ENCODE measurements at regions not wholly inside any gene's neighbourhood (a gene's known extent, or its start where the extent isn't known, plus 50 kb on each side); places are given as distances from the start of the nearest gene placed in this dataset.

DNA sequence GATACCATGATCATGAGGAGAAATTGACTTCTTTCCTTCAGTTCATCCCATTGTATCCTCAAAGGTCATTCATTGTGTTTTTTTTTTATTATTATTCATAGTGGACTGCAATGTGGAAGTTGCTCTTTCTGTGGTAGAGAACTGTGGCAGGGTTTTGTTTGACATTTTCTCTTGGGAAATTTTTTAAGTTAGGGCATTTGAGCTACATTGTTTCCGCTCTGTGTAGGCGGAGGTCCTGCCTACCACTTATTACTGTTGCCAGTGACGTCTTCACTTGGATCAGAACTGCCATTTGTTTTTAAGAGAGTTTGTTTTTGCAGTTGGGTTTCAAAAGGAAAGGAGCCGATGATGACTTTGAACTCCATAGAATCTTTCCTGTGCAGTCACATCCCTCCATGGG, 287.4 kb upstream of the FMN2 start:
- no peak for DNase-seq

DNA sequence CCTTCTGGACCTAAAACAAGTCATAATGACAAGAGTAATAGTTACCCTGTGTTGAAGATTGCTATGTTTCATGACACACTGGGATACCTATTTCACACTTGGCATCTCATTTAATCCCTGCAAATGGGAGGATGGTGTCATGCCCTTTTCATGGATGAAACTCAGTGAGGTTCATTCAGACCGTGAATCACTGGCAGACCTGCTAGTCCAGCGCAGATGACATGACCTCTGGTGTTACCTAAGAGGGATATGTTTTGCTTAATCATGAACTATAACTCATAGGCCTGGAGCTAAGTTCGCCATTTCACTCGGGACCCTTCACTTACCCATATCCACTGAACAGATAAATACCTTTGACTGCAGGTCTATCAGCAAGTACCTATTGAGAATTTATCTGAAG, 286.6 kb upstream of the FMN2 start:
- no peak for DNase-seq

GRCh38 chr1:239805851-239806772, 285.6 kb upstream of the FMN2 start:
- DNase-seq: no peak

DNA sequence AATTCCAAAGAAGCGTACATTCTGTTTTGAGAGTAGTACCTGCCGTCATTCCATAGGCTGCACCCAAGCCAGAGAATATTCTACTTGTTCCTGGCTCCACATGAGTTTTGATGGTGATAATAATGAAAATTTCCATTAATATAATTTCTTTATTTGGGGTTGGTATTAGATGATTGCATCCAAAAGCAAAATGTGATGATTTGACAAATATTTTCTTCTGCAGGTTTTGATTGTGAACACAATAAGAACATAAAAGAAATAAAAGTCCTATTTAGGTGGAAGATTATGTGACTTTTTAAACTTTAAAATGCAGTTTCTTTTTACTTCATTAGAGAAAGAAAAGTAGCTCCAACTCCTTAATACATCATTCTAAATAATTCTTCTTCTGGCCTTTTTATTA, 284.8 kb upstream of the FMN2 start:
- DNase-seq: no peak

- no peak for DNase-seq
Measured at GRCh38 chr1:239807361-239807760, 284.3 kb upstream of the FMN2 start.

DNA sequence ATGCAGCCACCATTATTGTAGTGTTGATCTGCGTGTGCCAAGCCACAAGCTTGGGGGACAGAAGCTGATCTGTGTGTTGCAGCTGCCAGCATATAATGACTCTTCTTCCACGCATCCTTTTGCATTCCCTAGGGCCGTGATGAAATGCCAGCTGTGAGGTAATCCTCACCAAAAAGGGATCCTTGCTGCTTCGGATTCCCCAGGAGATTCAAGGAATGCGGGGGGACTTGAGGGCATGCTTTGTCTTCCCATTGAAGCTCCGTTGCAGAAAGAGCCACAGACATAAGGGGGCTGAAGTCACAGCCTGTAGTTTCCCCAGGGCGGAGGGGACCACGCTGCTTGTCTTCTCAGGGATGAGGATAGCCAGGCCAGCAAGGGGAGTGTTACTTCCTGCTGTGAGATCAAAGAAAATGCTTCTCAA, 281.6 kb upstream of the FMN2 start:
- DNase-seq: no peak

DNA sequence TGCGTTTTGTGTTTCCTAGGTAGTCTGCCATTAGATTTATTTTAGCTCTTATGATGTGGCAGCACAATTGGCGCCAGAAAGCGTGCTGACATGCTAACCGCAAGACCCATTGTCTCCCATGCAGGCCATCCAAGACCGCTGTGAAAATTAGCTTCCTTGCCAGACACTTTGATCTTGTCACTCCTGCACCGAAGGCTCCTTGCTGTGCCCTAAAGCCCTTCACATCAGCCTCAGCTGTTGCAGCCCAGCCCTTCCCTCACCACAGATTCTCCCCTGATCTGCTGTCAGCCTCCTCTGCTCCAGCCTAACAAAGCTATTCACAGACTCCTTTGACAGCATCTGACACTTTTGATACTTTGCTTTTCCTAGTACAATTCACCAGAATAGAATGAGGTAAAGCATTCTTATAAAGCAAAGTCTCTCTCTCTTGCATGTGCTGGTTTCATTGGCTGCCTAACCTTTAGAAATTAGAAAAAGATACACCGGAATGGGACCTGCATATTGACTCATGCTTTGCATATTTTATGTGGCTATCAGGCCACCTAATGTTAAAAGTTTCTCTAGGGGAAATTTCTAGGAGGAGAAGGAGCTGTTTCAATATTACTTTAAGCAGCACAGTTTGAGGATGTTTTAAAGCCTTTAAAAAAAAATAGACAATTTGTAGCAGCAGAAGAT, 280.3 kb upstream of the FMN2 start:
- DNase-seq: peak; percentile 30

GRCh38 chr1:239812580-239812979, 279.1 kb upstream of the FMN2 start:
- DNase-seq: no peak

DNA sequence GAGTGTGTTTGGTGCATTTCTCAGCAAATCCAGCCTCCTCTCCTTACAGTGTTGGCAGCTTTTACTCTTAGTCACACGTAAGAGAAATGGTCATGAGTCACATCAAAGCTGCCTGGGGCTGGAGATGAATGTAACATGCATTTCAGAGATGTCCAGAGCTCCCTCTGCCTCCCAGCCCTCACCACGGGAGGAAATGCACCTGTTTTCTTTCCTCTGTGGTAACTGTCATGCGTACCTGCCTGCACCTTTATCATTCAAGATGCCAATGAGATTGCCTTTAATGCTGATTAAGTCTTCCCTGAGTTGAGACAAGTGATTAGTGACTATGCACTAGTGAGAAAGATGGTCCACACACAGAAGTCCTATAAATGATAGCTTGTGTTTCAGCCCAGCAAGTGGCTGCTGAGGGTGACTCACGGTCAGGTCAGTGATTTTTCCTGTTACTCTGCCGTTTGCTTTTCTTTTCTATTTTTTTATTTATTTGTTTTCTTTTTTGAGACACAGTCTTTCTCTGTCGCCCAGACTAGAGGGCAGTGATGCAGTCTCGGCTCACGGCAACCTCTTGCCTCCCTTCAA, 277.3 kb upstream of the FMN2 start:
- DNase-seq: peak; percentile 59

GRCh38 chr1:239815074-239815473, 276.6 kb upstream of the FMN2 start:
- no peak for DNase-seq

GRCh38 chr1:239816081-239816782, 275.5 kb upstream of the FMN2 start:
- DNase-seq: no peak

DNA sequence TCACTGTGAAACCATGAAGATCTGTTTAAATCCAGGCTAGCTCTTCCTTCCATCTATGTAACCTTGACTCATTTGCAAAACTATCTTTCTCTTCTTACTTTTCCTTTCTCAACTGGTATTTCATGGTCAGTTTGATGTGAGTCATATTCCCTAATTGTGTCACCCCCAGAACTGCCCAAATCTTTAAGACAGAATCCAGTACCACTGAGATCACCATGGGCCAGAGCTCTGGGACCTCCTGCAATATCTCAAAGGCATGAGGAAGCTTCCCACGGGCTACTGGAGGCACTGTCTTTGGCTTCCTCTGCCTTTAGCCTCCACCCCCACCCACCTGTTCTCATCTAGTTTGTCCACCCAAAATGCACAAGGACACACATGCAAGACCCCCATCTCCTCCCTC, 274.4 kb upstream of the FMN2 start:
- DNase-seq: no peak

DNA sequence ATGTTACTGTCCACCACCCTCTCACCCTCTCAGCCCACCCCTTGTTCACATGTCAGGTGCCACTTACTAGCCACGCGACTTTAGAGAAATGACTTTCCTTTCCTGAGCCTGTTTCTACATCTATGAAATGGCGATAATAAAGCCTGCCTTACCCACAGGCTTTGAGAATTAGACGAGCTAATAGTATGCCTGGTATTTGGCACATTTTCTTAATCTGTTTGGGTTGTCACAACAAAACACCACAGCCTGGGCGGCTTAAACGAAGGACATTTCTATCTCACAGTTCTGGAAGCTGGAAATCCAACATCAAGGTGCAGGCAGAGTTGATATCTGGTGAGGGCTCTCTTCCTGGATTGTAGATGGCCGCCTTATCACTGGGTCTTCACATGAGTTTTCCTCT, 273.9 kb upstream of the FMN2 start:
- DNase-seq: no peak

DNA sequence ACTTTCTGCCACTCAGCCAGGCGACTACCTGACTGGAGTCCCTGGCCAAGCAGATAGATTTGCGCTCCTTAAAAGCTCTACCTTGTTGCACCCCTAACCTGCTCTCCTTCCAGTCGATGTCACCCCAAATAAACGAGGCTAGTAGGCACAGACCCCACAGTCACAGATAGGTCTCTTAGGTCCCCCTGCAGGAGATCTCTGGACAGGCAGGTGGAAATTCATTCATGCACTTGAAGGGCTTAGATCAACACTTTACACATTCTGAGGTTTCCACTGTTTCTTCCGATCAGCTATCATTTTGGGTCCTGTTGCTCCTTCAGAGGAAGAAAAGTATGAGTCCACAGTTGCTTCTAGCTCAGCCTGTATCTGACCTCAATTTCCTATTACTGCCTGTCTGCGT, 272.6 kb upstream of the FMN2 start:
- DNase-seq: no peak

GRCh38 chr1:239819756-239820250, 271.9 kb upstream of the FMN2 start:
- no peak for DNase-seq

DNA sequence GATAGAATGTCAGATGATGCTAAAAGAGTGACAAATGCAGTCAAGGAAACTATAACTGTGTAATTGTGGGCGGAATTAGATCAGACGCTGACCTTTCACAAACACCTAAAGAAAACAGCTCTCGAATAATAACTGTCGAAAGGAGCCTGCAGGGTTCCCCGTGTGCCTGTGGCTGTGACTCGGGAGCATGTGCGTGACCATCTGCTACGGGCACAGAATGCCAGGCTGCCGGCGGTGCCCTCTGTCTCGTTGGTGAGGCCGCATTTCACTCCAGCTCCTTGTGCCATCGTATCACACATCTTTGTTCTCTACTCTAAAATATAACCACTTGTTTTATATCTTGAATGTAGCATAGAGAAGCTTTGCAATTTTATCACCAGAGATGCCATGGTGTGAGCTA, 267.8 kb upstream of the FMN2 start:
- DNase-seq: no peak

GRCh38 chr1:239826211-239826610, 265.5 kb upstream of the FMN2 start:
- DNase-seq: no peak

- no peak for DNase-seq
Measured at GRCh38 chr1:239826736-239827135, 264.9 kb upstream of the FMN2 start.

GRCh38 chr1:239829535-239829934, 262.1 kb upstream of the FMN2 start:
- DNase-seq: no peak

DNA sequence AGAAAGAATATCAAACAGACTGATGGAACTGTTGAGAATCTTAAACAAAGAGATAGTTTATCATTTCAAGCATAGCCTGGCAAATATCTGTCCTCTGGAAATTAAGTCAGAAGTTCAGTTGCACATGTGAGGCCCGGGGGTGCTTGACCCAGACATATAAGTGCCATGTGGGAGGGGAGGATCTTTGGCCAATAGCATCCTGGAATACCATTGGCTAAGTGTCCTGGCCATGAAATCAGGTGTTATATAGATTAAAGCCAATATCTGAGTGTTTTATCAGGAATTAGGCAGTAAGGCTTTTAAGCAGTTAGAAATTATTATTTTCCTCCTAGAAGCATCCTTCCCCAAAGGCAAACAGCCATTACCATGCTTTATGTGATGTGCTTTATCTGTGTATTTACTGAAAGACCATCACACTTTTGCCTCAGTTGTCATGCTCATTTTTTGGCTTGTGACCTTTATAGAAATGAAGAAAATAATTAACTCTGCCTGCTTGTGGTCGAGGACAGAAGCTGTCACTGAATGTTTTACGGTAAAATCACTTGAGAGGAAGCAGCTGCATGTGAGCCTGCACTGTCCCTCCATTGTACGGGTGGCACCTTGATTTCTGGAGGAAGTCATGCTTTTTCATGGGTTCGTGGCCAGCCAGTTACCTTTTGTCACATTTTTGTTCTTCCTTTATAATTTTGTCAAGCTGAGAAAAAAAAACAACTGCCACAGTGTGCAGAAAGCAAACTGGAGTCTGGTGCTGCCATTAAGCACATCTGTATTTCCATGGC, 259.9 kb upstream of the FMN2 start:
- DNase-seq: no peak

- DNase-seq: no peak
Measured at GRCh38 chr1:239833723-239834122, 258.0 kb upstream of the FMN2 start.

DNA sequence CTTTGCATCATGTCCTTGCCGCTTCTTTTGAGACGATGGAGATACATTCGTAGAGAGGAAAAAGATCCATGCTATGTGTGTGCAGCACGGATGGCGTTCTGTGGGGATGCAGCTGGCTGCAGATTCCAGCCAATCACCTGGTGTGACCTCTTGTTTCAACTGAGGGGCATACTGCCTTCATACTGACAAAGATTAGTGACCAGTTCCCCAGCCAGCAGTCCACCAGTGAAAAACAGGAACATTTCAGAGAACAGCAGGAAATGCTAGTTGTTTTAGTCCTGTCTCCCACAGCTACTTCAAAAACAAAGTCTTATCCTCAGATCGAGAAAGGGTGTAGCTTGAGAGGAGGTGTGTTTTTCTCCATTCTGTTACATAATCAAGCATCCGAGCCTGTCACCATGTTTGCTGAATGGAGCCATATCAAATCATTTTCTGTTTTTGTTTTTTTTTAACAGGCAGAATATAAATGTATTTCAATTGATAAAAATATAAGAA, 255.7 kb upstream of the FMN2 start:
- DNase-seq: no peak

Data from stimulated activated CD4-positive, alpha-beta T cell treated with anti-CD3 and anti-CD28 coated beads, Interleukin-1b, Interleukin-23, amount 100 ng/mL, for 48 hours (primary cell).